ENCODE measurements at regions not wholly inside any gene's neighbourhood (a gene's known extent, or its start where the extent isn't known, plus 50 kb on each side); places are given as distances from the start of the nearest gene placed in this dataset.

GRCh38 chr9:23621924-23622323 is 204.1 kb downstream of the ELAVL2 start:
- DNase-seq, result no peak
- H3K27ac Mint-ChIP-seq, result no peak overlapping the region
- no peak overlapping the region for H3K4me3 Mint-ChIP-seq
- no peak for TF ChIP-seq CTCF (IDR thresholded peaks at IDR 0.05)
- no peaks in the 10 kb centered on the region for H3K4me1 Mint-ChIP-seq (ENCODE audit: low read depth)
- H3K27me3 Mint-ChIP-seq (ENCODE audit: insufficient read depth), result no peaks in the 10 kb centered on the region
- H3K9me3 Mint-ChIP-seq, result peaks cover 43% of the 10 kb centered on the region
- 0 out of 2 replicates have a peak, but pooled peaks cover 5% of the 10 kb centered on the region for H3K36me3 Mint-ChIP-seq (ENCODE audit: low read depth)

- Mint-ChIP-seq H3K4me1 (ENCODE audit: low read depth) (no peaks in the 10 kb centered on the region), H3K9me3 (peaks cover 38% of the 10 kb centered on the region), H3K27me3 (ENCODE audit: insufficient read depth) (no peaks in the 10 kb centered on the region), H3K27ac (no peak overlapping the region), H3K36me3 (ENCODE audit: low read depth) (0 out of 2 replicates have a peak, but pooled peaks cover 5% of the 10 kb centered on the region), H3K4me3 (no peak overlapping the region)
- TF ChIP-seq CTCF (IDR thresholded peaks at IDR 0.05), result no peak
- DNase-seq, result no peak
Measured at GRCh38 chr9:23622396-23622795, 203.6 kb downstream of the ELAVL2 start.

- no peak overlapping the region for H3K4me3 Mint-ChIP-seq
- peaks cover 34% of the 10 kb centered on the region for H3K9me3 Mint-ChIP-seq
- TF ChIP-seq CTCF (IDR thresholded peaks at IDR 0.05), result no peak
- DNase-seq, result no peak
- H3K4me1 Mint-ChIP-seq (ENCODE audit: low read depth), result no peaks in the 10 kb centered on the region
- no peak overlapping the region for H3K27ac Mint-ChIP-seq
- no peaks in the 10 kb centered on the region for H3K36me3 Mint-ChIP-seq (ENCODE audit: low read depth)
- H3K27me3 Mint-ChIP-seq (ENCODE audit: insufficient read depth), result no peaks in the 10 kb centered on the region
Measured at GRCh38 chr9:23630488-23630887, 195.6 kb downstream of the ELAVL2 start.

- Mint-ChIP-seq H3K4me1 (ENCODE audit: low read depth) (no peaks in the 10 kb centered on the region), H3K27me3 (ENCODE audit: insufficient read depth) (no peaks in the 10 kb centered on the region), H3K36me3 (ENCODE audit: low read depth) (no peaks in the 10 kb centered on the region), H3K4me3 (no peak overlapping the region), H3K9me3 (peaks cover 44% of the 10 kb centered on the region), H3K27ac (no peak overlapping the region)
- no peak for DNase-seq
- no peak for TF ChIP-seq CTCF (IDR thresholded peaks at IDR 0.05)
Measured at GRCh38 chr9:23635276-23635675, 190.8 kb downstream of the ELAVL2 start.

GRCh38 chr9:23636199-23636598 is 189.8 kb downstream of the ELAVL2 start:
- H3K27me3 Mint-ChIP-seq (ENCODE audit: insufficient read depth), result no peaks in the 10 kb centered on the region; the same call in 1 of the 2 replicates
- TF ChIP-seq CTCF (IDR thresholded peaks at IDR 0.05), result no peak
- peaks cover 40% of the 10 kb centered on the region for H3K9me3 Mint-ChIP-seq
- no peak overlapping the region for H3K4me3 Mint-ChIP-seq
- H3K36me3 Mint-ChIP-seq (ENCODE audit: low read depth), result no peaks in the 10 kb centered on the region
- DNase-seq, result no peak
- no peak overlapping the region for H3K27ac Mint-ChIP-seq
- H3K4me1 Mint-ChIP-seq (ENCODE audit: low read depth), result no peaks in the 10 kb centered on the region

GRCh38 chr9:23638011-23638410 is 188.0 kb downstream of the ELAVL2 start:
- Mint-ChIP-seq H3K27ac (no peak overlapping the region), H3K27me3 (ENCODE audit: insufficient read depth) (no peaks in the 10 kb centered on the region; the same call in 1 of the 2 replicates)

More at GRCh38 chr9:23638011-23638410, 188.0 kb downstream of the ELAVL2 start:
- no peaks in the 10 kb centered on the region for H3K36me3 Mint-ChIP-seq (ENCODE audit: low read depth)
- no peak for DNase-seq
- no peak overlapping the region for H3K4me3 Mint-ChIP-seq
- TF ChIP-seq CTCF (IDR thresholded peaks at IDR 0.05), result no peak
- H3K4me1 Mint-ChIP-seq (ENCODE audit: low read depth), result no peaks in the 10 kb centered on the region
- peaks cover 45% of the 10 kb centered on the region for H3K9me3 Mint-ChIP-seq
